Suprapubic skin (tissue), 3 donors: ENCODE measurements at regions not wholly inside any gene's neighbourhood (a gene's known extent, or its start where the extent isn't known, plus 50 kb on each side); places are given as distances from the start of the nearest gene placed in this dataset.

Experiments
- EP300 ChIP-seq: sonication (generic); formaldehyde crosslinking; IDR thresholded peaks from one replicate; pipeline ENCODE4 v1.6.1; 2017; ENCODE audit warnings: antibody characterized with exemption
- POLR2A ChIP-seq, 2 donors: fragments of 450-650 bp; IDR thresholded peaks; one replicate each; pipeline ENCODE4 v1.6.1; 2017; ENCODE audit warnings: antibody characterized with exemption in 2 of 2, mild to moderate bottlenecking in 2 of 2, moderate library complexity in 2 of 2
- TF ChIP-seq, protein P1 (sequence below), 2 donors: fragments of 200-600 bp in 1 of 2; fragments of 450-650 bp in 1 of 2; sonication (generic) in 1 of 2; IDR thresholded peaks; one replicate each; pipeline ENCODE4 v1.5.1; 2016 to 2019; ENCODE audit warnings: antibody characterized with exemption in 2 of 2, mild to moderate bottlenecking in 1 of 2, moderate library complexity in 1 of 2

DNA sequence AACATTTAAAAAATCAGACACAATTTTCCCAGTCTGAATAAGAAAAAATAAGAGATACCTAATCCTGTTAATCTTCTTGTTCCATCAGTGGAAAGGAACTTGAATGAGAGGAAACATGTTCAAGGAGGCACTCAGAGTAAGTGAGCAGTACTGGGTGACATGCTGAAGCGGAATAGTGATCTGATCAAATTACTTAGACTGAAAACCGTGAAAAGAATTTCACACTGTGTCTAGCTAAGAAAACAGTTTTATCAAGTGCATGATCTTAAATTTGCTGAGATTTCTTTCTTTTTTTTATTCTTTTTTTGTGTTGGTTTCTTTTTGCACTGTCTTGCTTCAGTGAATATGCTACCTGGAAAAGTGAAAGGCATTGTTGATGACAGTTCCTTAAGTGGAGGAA lies 249.5 kb upstream of the SLC10A2 start:
- TF ChIP-seq, protein P1, sequence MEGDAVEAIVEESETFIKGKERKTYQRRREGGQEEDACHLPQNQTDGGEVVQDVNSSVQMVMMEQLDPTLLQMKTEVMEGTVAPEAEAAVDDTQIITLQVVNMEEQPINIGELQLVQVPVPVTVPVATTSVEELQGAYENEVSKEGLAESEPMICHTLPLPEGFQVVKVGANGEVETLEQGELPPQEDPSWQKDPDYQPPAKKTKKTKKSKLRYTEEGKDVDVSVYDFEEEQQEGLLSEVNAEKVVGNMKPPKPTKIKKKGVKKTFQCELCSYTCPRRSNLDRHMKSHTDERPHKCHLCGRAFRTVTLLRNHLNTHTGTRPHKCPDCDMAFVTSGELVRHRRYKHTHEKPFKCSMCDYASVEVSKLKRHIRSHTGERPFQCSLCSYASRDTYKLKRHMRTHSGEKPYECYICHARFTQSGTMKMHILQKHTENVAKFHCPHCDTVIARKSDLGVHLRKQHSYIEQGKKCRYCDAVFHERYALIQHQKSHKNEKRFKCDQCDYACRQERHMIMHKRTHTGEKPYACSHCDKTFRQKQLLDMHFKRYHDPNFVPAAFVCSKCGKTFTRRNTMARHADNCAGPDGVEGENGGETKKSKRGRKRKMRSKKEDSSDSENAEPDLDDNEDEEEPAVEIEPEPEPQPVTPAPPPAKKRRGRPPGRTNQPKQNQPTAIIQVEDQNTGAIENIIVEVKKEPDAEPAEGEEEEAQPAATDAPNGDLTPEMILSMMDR (IDR thresholded peaks at IDR 0.05): no peak
- TF ChIP-seq POLR2A (IDR thresholded peaks at IDR 0.05) (no peak), EP300 (no peak)
